ENCODE measurements at regions not wholly inside any gene's neighbourhood (a gene's known extent, or its start where the extent isn't known, plus 50 kb on each side); places are given as distances from the start of the nearest gene placed in this dataset.

- no peak for DNase-seq (ENCODE audit: low read depth)
Measured at GRCh38 chr1:59005491-59006288, 221.8 kb upstream of the JUN start.

- DNase-seq (ENCODE audit: low read depth) = no peak
Measured at GRCh38 chr1:59006289-59006658, 222.4 kb upstream of the JUN start.

GRCh38 chr1:59006932-59007331 is 223.1 kb upstream of the JUN start:
- DNase-seq (ENCODE audit: low read depth) = no peak

GRCh38 chr1:59007429-59007819 is 223.6 kb upstream of the JUN start:
- no peak for DNase-seq (ENCODE audit: low read depth)

- DNase-seq (ENCODE audit: low read depth) = no peak
Measured at GRCh38 chr1:59007820-59008598, 224.2 kb upstream of the JUN start.

- DNase-seq (ENCODE audit: low read depth) = no peak
Measured at GRCh38 chr1:59008599-59009347, 224.9 kb upstream of the JUN start.

GRCh38 chr1:59011663-59012062 is 227.8 kb upstream of the JUN start:
- DNase-seq (ENCODE audit: low read depth) = no peak

GRCh38 chr1:59012378-59012777 is 228.5 kb upstream of the JUN start:
- no peak for DNase-seq (ENCODE audit: low read depth)

- DNase-seq (ENCODE audit: low read depth) = no peak
Measured at GRCh38 chr1:59013276-59013927, 229.6 kb upstream of the JUN start.

- no peak for DNase-seq (ENCODE audit: low read depth)
Measured at GRCh38 chr1:59013928-59014279, 230.1 kb upstream of the JUN start.

- DNase-seq (ENCODE audit: low read depth) = no peak
Measured at GRCh38 chr1:59014827-59015226, 231.0 kb upstream of the JUN start.

- no peak for DNase-seq (ENCODE audit: low read depth)
Measured at GRCh38 chr1:59015708-59016107, 231.9 kb upstream of the JUN start.

GRCh38 chr1:59016390-59016789 is 232.5 kb upstream of the JUN start:
- no peak for DNase-seq (ENCODE audit: low read depth)

- DNase-seq (ENCODE audit: low read depth) = no peak
Measured at GRCh38 chr1:59017501-59018231, 233.8 kb upstream of the JUN start.

GRCh38 chr1:59018446-59018845 is 234.6 kb upstream of the JUN start:
- no peak for DNase-seq (ENCODE audit: low read depth)

GRCh38 chr1:59018860-59019259 is 235.0 kb upstream of the JUN start:
- DNase-seq (ENCODE audit: low read depth) = no peak

- DNase-seq (ENCODE audit: low read depth) = peak; percentile 76
Measured at GRCh38 chr1:59020151-59020997, 236.5 kb upstream of the JUN start.

GRCh38 chr1:59022199-59022598 is 238.4 kb upstream of the JUN start:
- no peak for DNase-seq (ENCODE audit: low read depth)

- no peak for DNase-seq (ENCODE audit: low read depth)
Measured at GRCh38 chr1:59022799-59023198, 239.0 kb upstream of the JUN start.

- DNase-seq (ENCODE audit: low read depth) = no peak
Measured at GRCh38 chr1:59025201-59025600, 241.4 kb upstream of the JUN start.
